ENCODE measurements at regions not wholly inside any gene's neighbourhood (a gene's known extent, or its start where the extent isn't known, plus 50 kb on each side); places are given as distances from the start of the nearest gene placed in this dataset.
"Not testable (repeated sequence)": the region's sequence is repeated elsewhere in the genome, so short reads cannot be mapped to it uniquely, and the experiment has no call there.

GRCh38 chr2:138306626-138307025 lies 194.9 kb upstream of the SPOPL start:
- H3K4me3 ChIP-seq (ENCODE audit: low read length in 2 of 2), result no peak overlapping the region
- intact Hi-C loops (cut with DNase I), result no loop called here
- no peak for DNase-seq

DNA sequence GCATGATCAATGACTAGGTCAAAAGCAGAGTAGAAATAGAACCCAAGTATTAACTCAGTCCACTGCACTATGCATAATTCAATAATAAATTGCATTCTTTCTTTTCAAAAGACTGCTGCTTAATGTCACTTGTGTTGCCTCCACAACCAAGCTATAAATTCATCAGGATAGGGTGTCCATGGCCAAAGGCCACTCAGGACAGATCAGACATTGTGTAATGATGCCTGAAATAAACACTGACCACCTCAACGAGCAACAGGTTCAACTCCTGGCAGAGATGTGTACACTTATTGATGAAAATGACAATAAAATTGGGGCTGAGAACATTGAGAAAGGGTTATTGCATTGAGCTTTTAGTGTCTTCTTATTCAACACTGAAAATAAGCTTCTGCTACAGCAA lies 194.5 kb upstream of the SPOPL start:
- H3K4me1 ChIP-seq (ENCODE audit: control insufficient read depth in 1 of 2, insufficient read depth in 2 of 2, low read length in 2 of 2), result no peaks in the 10 kb centered on the region
- no peaks in the 10 kb centered on the region for H3K9me3 ChIP-seq (ENCODE audit: control insufficient read depth, low read length)
- H3K27me3 ChIP-seq (ENCODE audit: control insufficient read depth in 1 of 2, insufficient read depth in 2 of 2, low read length in 1 of 2), result no peaks in the 10 kb centered on the region
- DNase-seq, result no peak
- intact Hi-C loops (cut with DNase I), result no loop called here
- no peak for ATAC-seq (ENCODE audit: low FRiP score)
- no peak overlapping the region for H3K4me3 ChIP-seq (ENCODE audit: low read length in 2 of 2)
- no peak overlapping the region for H3K27ac ChIP-seq (ENCODE audit: low read depth in 1 of 2, low read length in 2 of 2)
- H3K36me3 ChIP-seq (ENCODE audit: control insufficient read depth in 1 of 2, insufficient read depth in 2 of 2, low read length in 1 of 2), result no peaks in the 10 kb centered on the region
- 63 to 66% methylated on average over 1 of the region's 1 CpG for WGBS, 2 donors

More at GRCh38 chr2:138306626-138307025, 194.9 kb upstream of the SPOPL start:
- WGBS, 2 donors, result 90 to 94% methylated on average over 3 of the region's 3 CpGs
- Histone ChIP-seq H3K9me3 (ENCODE audit: control insufficient read depth, low read length) (no peaks in the 10 kb centered on the region), H3K27ac (ENCODE audit: low read depth in 1 of 2, low read length in 2 of 2) (no peak overlapping the region), H3K27me3 (ENCODE audit: control insufficient read depth in 1 of 2, insufficient read depth in 2 of 2, low read length in 1 of 2) (no peaks in the 10 kb centered on the region), H3K36me3 (ENCODE audit: control insufficient read depth in 1 of 2, insufficient read depth in 2 of 2, low read length in 1 of 2) (no peaks in the 10 kb centered on the region), H3K4me1 (ENCODE audit: control insufficient read depth in 1 of 2, insufficient read depth in 2 of 2, low read length in 2 of 2) (no peaks in the 10 kb centered on the region)
- ATAC-seq (ENCODE audit: low FRiP score), result no peak

DNA sequence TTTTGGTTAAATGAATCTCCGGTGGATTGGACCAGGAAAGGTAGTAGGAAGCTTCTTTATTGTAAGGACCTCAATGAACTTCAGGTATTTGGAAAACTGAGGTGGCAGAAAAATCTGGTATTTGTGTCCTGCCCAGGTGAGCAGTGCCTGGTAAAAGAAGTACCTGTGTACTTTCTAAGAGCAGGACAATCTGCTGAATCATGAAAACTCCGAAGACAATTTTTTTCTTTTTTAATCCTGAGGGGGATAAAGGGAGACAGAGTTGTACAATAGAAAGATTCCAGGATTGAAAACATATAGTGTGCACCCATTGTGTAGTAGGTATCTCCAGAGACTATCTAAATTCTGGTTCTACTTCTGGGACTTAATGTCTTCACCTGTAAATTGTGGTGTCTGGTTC lies 191.8 kb upstream of the SPOPL start:
- intact Hi-C loops (cut with DNase I), result no loop called here
- Histone ChIP-seq H3K9me3 (ENCODE audit: control insufficient read depth, low read length) (no peaks in the 10 kb centered on the region), H3K27me3 (ENCODE audit: control insufficient read depth in 1 of 2, insufficient read depth in 2 of 2, low read length in 1 of 2) (no peaks in the 10 kb centered on the region), H3K36me3 (ENCODE audit: control insufficient read depth in 1 of 2, insufficient read depth in 2 of 2, low read length in 1 of 2) (no peaks in the 10 kb centered on the region), H3K27ac (ENCODE audit: low read depth in 1 of 2, low read length in 2 of 2) (no peak overlapping the region), H3K4me1 (ENCODE audit: control insufficient read depth in 1 of 2, insufficient read depth in 2 of 2, low read length in 2 of 2) (peaks cover 0 to 3% of the 10 kb centered on the region in 2 donors), H3K4me3 (ENCODE audit: low read length in 2 of 2) (no peak overlapping the region)
- ATAC-seq (ENCODE audit: low FRiP score) (no peak), DNase-seq (no peak)
- WGBS, 2 donors, result 95 to 96% methylated on average over 2 of the region's 2 CpGs

DNA sequence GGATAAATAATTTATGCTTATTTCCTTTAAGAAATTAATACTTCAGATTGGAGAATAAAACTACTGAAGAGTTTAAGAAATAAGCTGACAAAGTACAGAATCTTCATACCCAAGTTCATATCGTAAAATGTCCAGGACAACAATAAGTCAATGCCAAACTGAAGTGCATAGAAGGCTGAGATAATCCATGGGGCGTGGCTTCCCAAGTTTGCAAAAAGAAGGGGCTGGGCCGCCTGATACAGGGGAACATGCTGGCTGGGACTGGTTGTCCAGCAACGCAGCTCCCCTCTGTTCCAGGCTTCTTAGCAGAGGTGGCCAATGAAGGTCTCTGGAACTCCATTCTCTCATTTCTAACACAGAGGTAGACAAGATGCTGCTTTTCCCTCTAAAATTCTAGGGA lies 189.5 kb upstream of the SPOPL start:
- intact Hi-C loops (cut with DNase I), result no loop called here
- no peak for DNase-seq
- no peaks in the 10 kb centered on the region for H3K36me3 ChIP-seq (ENCODE audit: control insufficient read depth in 1 of 2, insufficient read depth in 2 of 2, low read length in 1 of 2)
- no peak for ATAC-seq (ENCODE audit: low FRiP score)
- no peak overlapping the region for H3K27ac ChIP-seq (ENCODE audit: low read depth in 1 of 2, low read length in 2 of 2)
- H3K4me1 ChIP-seq (ENCODE audit: control insufficient read depth in 1 of 2, insufficient read depth in 2 of 2, low read length in 2 of 2), result peaks cover 0 to 3% of the 10 kb centered on the region in 2 donors
- no peak overlapping the region for H3K4me3 ChIP-seq (ENCODE audit: low read length in 2 of 2)
- WGBS, 2 donors, result 88% methylated on average over 4 of the region's 4 CpGs
- H3K9me3 ChIP-seq (ENCODE audit: control insufficient read depth, low read length), result no peaks in the 10 kb centered on the region
- no peaks in the 10 kb centered on the region for H3K27me3 ChIP-seq (ENCODE audit: control insufficient read depth in 1 of 2, insufficient read depth in 2 of 2, low read length in 1 of 2)

GRCh38 chr2:138315619-138316018 lies 186.0 kb upstream of the SPOPL start:
- ATAC-seq (ENCODE audit: low FRiP score), result not testable (repeated sequence)

GRCh38 chr2:138319616-138320015 lies 182.0 kb upstream of the SPOPL start:
- H3K27me3 ChIP-seq (ENCODE audit: control insufficient read depth in 1 of 2, insufficient read depth in 2 of 2, low read length in 1 of 2), result no peaks in the 10 kb centered on the region
- no peaks in the 10 kb centered on the region for H3K36me3 ChIP-seq (ENCODE audit: control insufficient read depth in 1 of 2, insufficient read depth in 2 of 2, low read length in 1 of 2)
- intact Hi-C loops (cut with DNase I), result no loop called here
- H3K27ac ChIP-seq (ENCODE audit: low read depth in 1 of 2, low read length in 2 of 2), result no peak overlapping the region
- H3K4me3 ChIP-seq (ENCODE audit: low read length in 2 of 2), result no peak overlapping the region
- 67 to 71% methylated on average over 2 of the region's 2 CpGs for WGBS, 2 donors
- DNase-seq (no peak), ATAC-seq (ENCODE audit: low FRiP score) (no peak)
- H3K4me1 ChIP-seq (ENCODE audit: control insufficient read depth in 1 of 2, insufficient read depth in 2 of 2, low read length in 2 of 2), result no peaks in the 10 kb centered on the region
- no peaks in the 10 kb centered on the region for H3K9me3 ChIP-seq (ENCODE audit: control insufficient read depth, low read length)

More at GRCh38 chr2:138315619-138316018, 186.0 kb upstream of the SPOPL start:
- DNase-seq; H3K36me3 ChIP-seq (ENCODE audit: control insufficient read depth in 1 of 2, insufficient read depth in 2 of 2, low read length in 1 of 2); H3K9me3 ChIP-seq (ENCODE audit: control insufficient read depth, low read length); intact Hi-C loops (cut with DNase I); H3K4me3 ChIP-seq (ENCODE audit: low read length in 2 of 2); H3K27me3 ChIP-seq (ENCODE audit: control insufficient read depth in 1 of 2, insufficient read depth in 2 of 2, low read length in 1 of 2); H3K4me1 ChIP-seq (ENCODE audit: control insufficient read depth in 1 of 2, insufficient read depth in 2 of 2, low read length in 2 of 2); H3K27ac ChIP-seq (ENCODE audit: low read depth in 1 of 2, low read length in 2 of 2): not testable (repeated sequence)

GRCh38 chr2:138321458-138321857 lies 180.1 kb upstream of the SPOPL start:
- Histone ChIP-seq H3K27me3 (ENCODE audit: control insufficient read depth in 1 of 2, insufficient read depth in 2 of 2, low read length in 1 of 2) (no peaks in the 10 kb centered on the region), H3K4me3 (ENCODE audit: low read length in 2 of 2) (no peak overlapping the region), H3K27ac (ENCODE audit: low read depth in 1 of 2, low read length in 2 of 2) (no peak overlapping the region), H3K9me3 (ENCODE audit: control insufficient read depth, low read length) (no peaks in the 10 kb centered on the region), H3K4me1 (ENCODE audit: control insufficient read depth in 1 of 2, insufficient read depth in 2 of 2, low read length in 2 of 2) (no peaks in the 10 kb centered on the region), H3K36me3 (ENCODE audit: control insufficient read depth in 1 of 2, insufficient read depth in 2 of 2, low read length in 1 of 2) (no peaks in the 10 kb centered on the region)
- DNase-seq, result no peak
- WGBS, 2 donors, result 76 to 81% methylated on average over 2 of the region's 2 CpGs
- ATAC-seq (ENCODE audit: low FRiP score), result no peak
- intact Hi-C loops (cut with DNase I), result no loop called here

- no peak overlapping the region for H3K27ac ChIP-seq (ENCODE audit: low read depth in 1 of 2, low read length in 2 of 2)
- no peaks in the 10 kb centered on the region for H3K36me3 ChIP-seq (ENCODE audit: control insufficient read depth in 1 of 2, insufficient read depth in 2 of 2, low read length in 1 of 2)
- no peaks in the 10 kb centered on the region for H3K27me3 ChIP-seq (ENCODE audit: control insufficient read depth in 1 of 2, insufficient read depth in 2 of 2, low read length in 1 of 2)
- no peak for ATAC-seq (ENCODE audit: low FRiP score)
- intact Hi-C loops (cut with DNase I), result no loop called here
- H3K4me1 ChIP-seq (ENCODE audit: control insufficient read depth in 1 of 2, insufficient read depth in 2 of 2, low read length in 2 of 2), result no peaks in the 10 kb centered on the region
- WGBS, 2 donors, result 93 to 94% methylated on average over 2 of the region's 2 CpGs
- no peak for DNase-seq
- no peak overlapping the region for H3K4me3 ChIP-seq (ENCODE audit: low read length in 2 of 2)
- H3K9me3 ChIP-seq (ENCODE audit: control insufficient read depth, low read length), result no peaks in the 10 kb centered on the region
These were observed 178.0 kb upstream of the SPOPL start for GRCh38 chr2:138323382-138324067.

DNA sequence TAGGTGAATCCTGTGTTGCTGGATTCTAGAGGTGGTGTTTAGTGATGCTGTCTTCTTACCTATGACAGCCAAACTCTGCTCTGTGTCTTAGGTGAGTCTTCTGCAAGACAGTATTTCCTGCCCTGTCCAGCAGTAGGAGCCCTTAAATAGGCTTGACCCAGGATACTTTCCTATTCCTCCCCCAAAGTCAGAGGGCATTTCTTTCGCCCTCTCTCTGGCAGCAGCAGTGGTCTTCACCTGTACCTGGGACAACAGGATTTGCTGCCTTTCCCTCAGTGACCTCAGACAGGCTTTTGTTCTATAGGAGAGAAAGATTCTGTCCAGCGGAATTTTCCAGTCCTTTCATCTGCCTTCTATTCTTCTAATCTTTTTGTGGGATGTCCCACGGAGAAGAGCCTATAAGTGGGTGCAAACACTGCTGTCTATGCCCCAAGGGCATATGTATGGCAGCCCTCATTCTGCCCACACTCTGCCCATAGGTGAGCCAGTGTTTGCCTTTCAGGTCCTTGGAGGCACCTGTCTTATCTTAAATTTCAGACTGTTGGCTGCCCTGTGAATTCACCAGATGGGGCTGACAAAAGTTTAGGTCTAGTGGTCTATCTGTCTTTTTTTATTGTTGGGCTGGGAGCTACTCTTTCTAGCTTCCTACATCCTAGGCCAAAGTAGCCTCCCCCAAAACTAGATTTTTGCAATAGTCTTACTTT lies 177.3 kb upstream of the SPOPL start:
- H3K36me3 ChIP-seq (ENCODE audit: control insufficient read depth in 1 of 2, insufficient read depth in 2 of 2, low read length in 1 of 2), result no peaks in the 10 kb centered on the region
- WGBS, 2 donors, result 92 to 95% methylated on average over 3 of the region's 3 CpGs
- ATAC-seq (ENCODE audit: low FRiP score), result no peak
- intact Hi-C loops (cut with DNase I), result no loop called here
- no peak overlapping the region for H3K4me3 ChIP-seq (ENCODE audit: low read length in 2 of 2)
- no peak overlapping the region for H3K27ac ChIP-seq (ENCODE audit: low read depth in 1 of 2, low read length in 2 of 2)
- no peaks in the 10 kb centered on the region for H3K4me1 ChIP-seq (ENCODE audit: control insufficient read depth in 1 of 2, insufficient read depth in 2 of 2, low read length in 2 of 2)
- no peaks in the 10 kb centered on the region for H3K9me3 ChIP-seq (ENCODE audit: control insufficient read depth, low read length)
- DNase-seq, result no peak
- H3K27me3 ChIP-seq (ENCODE audit: control insufficient read depth in 1 of 2, insufficient read depth in 2 of 2, low read length in 1 of 2), result no peaks in the 10 kb centered on the region
